HT1080 (cell line): ENCODE measurements at regions not wholly inside any gene's neighbourhood (a gene's known extent, or its start where the extent isn't known, plus 50 kb on each side); places are given as distances from the start of the nearest gene placed in this dataset.

Experiments
- DNase-seq: peaks from one replicate; pipeline ENCODE4 v3.0.0-alpha.2; 2015; ENCODE audit warnings: low read depth

DNA sequence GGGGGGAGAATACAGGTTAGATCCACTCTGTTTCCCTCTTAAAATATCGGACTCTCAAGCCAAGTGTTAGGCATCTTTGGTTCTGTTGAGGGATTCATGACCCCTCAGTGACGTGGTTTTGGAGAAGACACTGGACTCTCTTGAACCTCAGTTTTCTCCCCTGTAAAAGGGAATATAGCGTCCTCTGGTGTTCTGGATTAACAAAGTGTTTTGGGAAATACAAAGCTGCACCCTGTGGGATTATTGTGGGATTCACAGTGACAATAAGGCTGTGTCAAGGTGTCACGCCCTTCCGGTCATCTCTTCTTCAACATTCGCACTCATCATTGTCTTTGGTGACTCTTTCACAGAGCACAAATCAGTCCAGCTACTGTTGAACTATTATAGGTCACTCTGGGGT is 139.0 kb downstream of the IRX1 start:
- DNase-seq = no peak

DNA sequence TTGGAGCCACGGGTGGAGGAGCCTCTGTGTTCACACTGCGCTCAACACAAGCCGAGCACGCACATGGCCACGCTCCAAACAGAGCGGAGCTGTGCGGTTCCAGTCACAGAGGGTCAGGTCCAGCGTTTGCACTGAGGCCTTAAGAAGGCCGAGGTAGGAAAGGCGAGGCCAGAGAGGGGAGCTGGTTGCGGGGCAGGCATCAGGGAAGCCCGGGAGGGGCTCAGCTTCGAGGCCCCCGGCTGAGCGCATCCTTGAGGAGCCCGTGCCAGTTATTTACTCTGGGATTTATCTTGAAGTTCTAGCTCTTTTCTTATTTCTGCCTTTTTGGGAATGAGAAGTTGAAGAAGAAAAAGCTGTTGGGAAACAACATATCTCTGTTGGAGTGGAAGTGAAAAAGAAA is 140.8 kb downstream of the IRX1 start:
- no peak for DNase-seq

DNA sequence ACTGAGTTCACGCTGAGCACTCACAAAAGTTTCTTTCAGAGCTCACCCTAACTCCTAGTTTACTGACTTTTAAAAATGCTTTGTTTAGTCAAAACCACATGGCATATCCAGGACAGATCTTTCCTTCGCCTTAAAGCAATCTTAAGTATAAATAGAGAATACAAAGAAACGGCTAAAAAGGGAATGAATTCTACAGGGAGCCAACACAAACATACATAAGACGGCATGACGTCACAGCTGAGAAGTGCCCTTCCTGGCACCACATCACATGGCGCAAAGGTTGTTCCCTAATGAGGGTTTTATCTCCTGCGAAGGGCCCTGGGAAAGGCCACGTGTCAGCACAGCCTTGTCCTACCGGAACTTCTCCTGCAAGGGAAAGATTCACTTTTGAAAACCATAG is 141.3 kb downstream of the IRX1 start:
- no peak for DNase-seq

DNA sequence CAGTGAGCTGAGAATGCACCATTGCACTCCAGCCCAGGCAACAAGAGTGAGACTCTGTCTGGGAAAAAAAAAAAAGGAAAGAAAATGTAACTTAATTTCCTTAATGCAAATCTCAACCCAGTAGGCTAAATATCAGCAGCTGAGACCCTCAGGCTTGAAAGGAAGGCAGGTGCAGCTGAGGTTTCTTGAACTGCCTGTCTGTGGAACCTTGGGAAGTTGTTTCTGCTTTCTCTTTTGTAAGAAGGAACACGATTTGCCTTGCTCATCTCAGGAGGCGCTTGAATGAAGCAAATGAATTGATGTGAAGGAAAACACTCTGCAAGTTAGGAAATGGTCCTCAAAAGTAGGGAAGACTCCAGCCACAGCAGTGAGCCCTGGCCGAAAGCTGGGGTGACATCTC is 143.3 kb downstream of the IRX1 start:
- no peak for DNase-seq

DNA sequence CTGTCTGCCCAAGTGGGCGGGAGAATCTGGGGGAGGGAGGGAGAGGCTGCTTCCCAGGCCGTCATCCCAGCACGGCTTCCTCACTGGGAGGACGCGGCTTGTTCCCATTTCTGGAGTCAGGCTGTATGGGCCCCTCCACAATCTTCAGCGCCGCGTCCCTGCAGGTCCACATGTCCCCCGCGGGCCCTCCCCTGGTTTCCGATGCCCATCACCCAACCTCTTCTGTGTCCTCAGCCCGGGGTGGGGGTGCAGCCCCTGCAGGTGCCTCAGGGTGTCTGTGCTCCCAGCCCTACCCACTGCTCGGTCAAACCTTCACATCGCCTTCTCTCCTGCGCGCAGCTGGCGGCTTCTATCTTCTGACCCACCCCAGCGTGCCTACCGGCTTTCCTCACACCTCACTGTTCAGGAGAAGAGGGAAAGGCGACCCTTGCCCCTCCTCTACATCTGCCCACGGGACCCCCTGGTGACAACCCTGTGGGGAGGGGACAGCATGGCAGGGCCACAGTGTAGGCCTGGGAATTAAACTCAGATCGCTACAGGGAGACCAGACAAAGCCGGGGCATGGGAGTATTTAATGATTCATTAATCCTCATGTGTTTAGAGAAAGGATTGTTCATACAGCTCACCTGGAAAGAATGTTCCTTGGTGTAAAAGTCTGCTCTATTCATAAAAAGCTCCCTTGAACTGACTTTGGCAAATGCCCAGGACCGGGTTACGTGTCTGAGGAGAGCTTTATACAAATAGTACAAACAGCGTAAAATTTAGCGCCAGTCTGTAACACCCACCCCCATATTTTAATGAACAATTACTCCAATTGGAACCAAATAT is 145.1 kb downstream of the IRX1 start:
- peak; percentile 42 for DNase-seq

DNA sequence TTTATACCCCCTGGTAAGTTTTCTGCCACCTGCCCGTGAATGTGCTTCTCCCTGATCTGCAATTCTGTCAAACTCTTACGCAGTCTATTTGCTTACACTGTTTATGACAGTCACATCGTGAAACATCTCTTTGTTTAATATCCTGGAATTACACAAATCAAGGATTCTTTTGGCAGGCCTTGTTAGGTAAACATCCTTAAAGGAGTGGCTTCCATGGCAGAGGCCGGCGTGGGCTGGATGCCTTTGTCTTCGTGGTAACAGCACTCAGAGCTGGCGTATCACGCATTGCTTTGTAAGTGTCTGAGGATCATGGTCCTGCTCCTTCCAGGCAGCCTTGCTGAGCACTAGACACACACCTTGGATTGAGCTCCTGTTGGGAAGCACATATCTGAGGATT is 145.7 kb downstream of the IRX1 start:
- no peak for DNase-seq

DNA sequence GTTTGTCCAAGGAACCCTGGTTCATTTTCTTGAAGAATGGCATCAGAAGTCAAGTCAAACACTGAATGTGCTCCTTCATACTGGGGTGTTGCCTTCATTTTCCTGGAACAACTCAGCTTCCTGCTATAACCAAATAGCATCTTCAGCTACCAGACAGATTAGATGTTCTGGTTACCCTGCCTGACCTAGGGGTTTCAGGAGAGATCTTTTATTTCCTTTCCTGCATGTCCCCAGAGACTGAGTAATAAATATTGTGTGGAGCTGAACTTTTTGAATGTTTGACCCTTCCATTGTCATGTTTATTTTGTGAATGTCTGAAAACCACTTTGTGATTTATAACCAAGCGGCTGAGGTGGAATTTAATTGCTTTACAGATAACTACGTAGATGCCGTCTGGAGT is 147.1 kb downstream of the IRX1 start:
- no peak for DNase-seq

DNA sequence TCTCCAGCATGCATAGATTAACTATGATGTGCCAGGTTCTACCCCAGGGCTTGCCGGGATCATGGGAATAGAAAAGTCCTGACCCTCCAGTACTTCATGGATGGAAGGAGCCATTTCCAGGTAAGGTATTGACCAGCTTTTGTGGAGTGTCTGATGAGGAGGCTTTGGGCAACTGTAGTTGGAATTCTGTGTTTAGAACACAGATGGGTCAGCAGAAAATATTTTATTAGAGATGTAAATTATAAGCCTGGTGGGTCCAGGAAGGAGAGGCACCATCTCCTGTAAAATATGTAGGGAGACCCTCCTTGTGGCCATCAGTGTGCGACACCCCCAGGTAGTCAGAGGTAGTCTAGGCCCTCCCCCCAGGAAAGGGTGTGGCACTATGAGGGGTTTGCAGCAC is 156.2 kb downstream of the IRX1 start:
- DNase-seq = no peak

DNA sequence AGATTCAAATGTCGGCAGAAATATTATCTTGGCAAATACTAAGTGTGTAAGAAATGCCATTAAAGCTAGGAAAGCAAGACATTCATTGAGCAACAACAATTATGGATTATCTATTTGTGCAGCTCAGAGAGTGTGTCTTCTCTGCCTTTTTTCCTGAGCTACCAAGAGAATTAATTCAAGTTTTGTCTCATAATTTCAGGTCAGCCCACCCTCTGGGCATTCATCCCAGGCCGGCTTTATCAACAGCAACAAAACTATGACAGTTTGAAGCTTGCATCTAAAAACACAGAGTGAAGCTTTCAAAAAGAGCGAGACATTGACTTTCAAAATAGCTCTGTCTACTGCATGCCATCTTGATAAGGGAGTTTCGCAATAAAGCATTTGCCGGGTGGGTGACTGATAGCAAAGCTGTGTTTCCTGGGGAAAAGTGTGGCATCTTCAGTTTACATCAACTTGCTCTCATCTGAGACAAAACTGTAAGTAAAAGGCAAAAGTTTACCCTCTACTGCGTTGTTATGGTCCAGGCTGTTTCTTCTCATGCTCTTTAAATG is 182.4 kb downstream of the IRX1 start:
- DNase-seq = no peak

DNA sequence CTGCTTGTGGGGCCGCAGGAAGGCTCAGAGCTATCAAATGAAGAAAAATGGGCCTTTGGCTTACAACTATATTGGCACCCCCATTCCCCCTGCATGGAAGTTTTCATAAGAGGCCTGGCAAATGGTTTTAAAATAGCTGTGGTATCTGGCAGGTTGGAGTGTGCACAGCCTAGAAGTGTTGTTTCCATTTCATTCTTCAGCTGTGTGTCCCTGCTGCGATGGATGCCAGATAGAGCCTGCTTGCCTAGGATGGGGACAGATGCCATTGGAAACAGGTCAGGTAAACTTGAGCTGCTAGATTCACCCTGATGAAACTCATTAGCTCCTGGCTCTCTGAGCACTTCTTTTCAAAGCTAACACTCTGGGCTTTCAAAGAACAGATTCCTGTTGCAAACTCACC is 183.3 kb downstream of the IRX1 start:
- DNase-seq = no peak

DNA sequence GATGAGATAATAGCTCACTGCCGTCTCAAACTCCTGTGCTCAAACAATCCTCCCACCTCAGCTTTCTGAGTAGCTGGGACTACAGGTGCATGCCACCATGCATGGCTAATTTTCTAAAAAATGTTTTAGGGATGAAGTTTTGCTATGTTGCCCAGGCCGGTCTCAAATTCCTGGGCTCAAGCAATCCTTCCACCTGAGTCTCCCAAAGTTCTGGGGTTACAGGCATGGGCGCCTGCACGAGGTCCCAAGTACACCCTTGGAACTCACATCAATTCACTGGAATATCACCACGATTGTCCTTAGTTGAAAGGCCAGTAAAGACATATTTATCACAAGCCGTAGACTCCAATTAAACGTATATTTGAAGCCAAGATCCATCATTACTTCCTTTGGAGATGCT is 184.6 kb downstream of the IRX1 start:
- no peak for DNase-seq

DNA sequence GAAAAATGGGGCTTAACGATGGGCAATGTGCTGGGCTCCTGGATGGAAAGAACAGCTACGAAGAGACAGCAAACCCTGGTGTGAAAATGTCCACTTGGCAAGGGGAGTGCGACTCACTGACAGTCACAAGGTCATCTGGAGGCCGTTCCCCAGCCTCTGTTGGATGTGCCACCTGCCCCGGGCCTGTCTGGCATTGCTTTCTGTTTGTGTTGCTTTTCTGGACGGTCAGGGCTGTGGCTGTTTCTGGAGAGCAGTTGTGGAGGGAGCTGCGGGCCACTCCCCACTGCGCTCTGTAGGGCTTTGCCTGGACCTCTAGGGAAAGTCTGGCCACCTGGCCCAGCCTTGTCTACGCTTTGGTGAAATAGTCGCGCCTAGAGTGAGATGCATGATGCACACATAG is 185.3 kb downstream of the IRX1 start:
- DNase-seq = no peak

DNA sequence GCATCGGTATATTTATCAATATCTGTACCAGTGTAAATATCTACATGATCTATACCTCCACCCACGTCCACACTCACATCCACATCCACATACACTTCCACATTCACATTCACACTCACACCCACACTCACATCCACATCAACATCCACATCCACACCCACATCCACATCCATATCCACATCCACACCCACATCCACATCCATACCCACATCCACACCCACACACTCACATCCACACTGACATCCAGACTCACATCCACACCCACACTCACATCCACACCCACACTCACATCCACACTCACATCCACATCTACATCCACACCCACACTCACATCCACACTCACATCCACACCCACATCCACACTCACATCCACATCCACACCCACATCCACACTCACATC is 189.2 kb downstream of the IRX1 start:
- DNase-seq = no peak

DNA sequence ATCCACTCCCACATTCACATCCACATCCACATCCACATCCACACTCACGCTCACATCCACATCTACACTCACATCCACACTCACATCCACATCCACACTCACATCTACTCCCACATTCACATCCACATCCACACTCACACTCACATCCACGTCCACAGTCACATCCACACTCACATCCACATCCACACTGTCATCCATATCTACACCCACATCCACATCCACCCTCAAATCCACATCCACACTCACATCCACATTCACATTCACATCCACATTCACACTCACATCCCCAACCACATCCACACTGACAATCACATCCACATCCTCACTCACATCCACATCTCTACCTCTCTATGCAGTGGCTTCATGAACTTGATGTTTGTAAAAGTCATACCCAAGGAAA is 190.5 kb downstream of the IRX1 start:
- DNase-seq = no peak

DNA sequence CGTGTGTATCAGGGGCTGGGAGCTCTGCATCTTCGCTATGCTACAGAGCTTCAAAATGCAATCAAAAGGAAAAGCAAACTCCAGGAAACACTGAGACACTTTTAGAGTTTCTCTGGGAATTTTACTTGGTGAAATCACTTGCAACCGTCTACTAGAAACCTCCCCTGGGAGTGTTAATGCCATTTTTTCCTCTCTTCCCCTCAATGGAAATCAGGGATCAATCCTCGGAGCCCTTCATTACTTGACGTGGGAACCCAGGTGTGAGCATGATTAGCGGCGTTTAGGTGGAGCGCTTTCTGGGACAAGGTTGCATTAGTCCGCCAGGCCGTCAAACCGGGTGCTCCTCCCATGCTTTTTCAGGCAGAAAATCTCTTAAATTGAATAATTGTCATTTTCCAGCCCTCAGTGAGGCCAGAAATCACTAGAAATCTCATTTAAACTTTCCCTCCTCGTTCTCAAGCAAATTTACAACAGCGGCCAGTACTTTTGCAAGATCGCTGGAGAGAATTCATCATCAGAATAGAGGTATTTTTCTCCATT is 191.3 kb downstream of the IRX1 start:
- DNase-seq = no peak

DNA sequence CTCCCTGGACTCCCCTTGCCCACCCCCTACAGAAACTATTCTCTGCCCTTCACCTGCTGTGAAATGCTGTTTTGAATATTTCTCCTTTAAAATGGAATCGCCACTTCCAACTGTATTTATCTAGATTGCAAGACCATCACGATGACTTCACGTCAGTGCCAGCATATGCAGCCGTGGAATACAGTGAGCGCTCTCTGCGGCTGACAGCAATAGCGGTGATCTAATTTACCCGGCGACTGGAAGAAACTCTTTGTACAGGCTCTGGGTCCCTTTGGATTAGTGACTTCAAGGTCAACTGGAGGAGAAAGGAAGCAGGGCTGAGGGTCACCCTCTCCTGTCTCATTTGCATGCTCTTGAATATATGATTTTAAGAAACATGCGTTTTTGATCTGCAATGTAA is 192.0 kb downstream of the IRX1 start:
- DNase-seq = no peak

DNA sequence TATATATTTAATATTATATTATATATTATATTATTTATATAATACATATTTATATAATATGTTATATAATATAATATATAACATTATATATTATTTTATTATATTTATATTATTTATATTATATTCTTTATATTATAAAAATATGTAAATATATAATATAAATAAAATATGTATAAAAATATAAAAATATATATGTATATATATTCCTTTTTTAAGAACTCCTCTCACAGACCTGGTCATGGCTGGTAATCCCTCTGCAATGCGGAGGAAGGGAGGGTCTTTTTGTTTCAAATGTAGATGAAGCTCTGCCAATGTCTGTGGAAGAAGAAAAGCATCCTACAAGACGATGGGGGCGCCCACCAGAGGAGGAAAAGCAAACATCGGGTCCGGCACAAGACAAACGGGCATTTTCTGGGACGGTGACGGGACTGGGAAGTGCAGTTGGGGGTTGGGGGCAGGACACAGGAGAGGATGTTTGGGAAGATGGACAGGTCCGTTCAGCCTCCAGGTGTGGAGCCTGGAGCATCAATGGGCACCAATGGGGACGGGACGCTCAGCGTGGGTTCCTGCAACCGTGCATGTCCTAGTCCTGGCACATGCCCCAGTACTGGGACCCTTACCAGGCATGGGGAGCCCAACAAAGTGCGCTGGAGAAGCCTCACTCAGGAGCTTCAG is 194.0 kb downstream of the IRX1 start:
- DNase-seq = no peak

DNA sequence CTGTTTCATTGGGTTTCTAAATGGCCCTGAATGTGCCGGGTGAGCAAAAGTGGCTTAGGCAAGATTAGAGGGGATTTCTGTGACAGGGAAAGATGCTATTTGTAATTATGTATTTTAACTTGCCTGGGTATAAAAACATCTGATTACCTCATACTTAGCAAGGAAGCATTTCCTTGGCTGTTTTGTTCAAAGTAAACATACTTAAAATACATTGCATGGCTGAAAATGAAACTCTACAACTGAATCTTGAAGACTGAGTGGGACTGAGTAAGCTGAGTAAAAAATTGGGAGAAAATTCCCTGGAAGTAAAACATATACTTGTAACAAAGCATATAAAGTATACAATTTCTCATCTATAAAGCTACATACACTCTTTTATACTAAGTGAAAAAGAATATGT is 197.5 kb downstream of the IRX1 start:
- DNase-seq = no peak

DNA sequence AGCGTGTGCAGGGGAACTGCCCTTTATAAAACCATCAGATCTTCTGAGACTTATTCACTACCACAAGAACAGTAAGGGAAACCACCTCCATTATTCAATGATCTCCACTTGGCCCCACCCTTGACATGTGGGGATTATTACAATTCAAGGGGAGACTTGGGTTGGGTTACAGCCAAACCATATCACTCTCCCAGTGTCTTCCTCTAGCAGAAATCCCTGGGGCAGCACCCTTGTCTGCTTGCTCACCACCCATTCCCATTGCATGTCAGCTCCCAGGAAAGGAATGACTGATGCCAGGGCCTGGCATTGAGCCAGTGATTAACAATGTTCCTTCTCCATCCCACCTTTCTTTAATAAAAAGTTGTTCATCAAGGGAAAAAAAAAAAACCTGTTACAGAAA is 199.0 kb downstream of the IRX1 start:
- no peak for DNase-seq

DNA sequence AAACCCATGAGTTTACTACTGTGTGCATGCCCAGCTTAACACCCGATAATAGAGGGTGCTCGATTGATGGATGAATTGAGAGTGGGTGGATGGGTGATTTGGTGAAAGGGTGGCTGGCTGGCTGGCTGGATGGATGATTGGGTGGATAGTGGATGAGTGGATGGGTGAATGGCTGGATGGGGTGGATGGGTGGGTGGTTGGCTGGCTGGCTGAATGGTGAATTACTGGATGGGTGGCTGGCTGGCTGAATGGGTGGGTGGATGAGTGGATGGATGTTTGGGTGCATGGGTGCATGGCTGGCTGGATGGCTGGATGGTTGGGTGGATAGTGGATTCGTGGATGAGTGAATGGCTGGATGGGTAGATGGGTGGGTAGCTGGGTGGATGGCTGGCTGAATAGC is 201.1 kb downstream of the IRX1 start:
- DNase-seq = no peak

DNA sequence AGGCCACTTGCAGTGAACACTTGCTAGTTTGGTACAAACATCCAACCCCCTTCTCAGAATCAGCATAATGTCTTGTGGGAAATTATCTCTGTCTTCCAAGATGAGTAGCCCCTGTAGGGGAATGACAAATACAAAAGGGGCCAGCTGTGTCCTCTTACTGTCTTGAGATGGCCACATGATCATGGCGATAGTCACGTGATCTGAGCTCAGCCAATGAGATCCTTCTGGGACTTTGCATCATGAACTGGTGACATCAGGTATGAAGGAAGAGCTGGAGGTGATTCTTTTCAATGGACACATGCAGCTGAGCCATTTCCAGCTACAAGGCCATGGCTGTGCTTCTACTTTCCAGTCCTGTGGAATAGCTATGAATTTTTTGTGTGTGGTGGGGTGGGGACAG is 206.3 kb downstream of the IRX1 start:
- no peak for DNase-seq

DNA sequence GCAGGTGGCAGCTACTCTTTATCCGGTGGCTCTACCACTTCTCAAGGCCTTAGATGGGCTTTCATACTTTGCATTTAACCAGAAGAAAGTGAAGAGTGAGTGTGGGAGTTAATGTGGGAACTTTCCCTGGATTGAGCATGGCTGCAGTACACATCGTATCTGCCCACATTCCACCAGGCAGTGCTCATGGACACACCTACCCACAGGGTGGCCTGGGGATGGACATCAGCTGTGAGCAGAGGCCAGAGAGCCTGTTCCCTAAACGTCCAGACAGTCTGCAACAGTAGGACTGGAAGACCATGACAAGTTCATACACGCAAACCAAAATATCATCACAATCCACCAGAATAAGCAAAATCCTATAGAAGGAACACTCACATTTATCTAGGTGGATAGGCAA is 213.8 kb downstream of the IRX1 start:
- no peak for DNase-seq

DNA sequence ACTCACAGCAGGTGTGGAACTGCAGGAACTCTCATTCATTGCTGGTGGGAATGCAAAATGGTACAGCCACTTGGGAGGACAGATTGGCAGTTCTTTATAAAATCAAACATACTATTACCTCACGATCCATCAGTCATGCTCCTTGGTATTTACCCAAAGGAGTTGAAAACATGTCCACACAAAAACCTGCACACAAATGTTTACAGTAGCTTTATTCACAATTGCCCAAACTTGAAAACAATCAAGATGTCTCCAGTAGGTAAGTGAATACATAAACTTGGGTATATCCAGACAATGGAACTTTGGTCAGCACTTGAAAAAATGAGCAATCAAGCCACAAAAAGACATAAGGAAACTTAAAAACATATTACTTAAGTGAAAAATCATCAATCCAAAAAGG is 215.5 kb downstream of the IRX1 start:
- no peak for DNase-seq
